ENCODE measurements at regions not wholly inside any gene's neighbourhood (a gene's known extent, or its start where the extent isn't known, plus 50 kb on each side); places are given as distances from the start of the nearest gene placed in this dataset.

DNA sequence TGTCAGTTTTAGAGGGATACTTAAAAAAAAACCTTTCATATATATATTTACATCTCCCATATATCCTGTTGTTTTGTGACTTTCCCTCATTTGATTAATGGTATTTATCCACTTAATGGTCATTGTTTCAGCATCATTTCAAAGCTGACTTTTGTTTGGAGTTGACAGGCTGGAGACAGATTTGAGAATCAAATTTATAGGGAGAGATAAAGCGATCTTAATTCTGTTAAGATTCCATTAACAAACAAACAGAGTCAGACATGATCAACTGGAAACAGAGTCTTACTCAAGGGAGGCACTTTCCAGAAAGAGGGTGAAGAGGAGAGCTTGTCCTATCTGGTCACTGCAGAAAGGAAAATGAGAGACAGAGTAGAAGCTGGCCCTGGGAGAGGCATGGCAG, 283.4 kb downstream of the TTLL7 start:
- intact Hi-C loops (cut with DNase I; ENCODE audit: low total_unique reads): no loop called here
- no peak for DNase-seq
- Histone ChIP-seq H3K27me3 (no peaks in the 10 kb centered on the region), H3K4me3 (no peak overlapping the region), H3K27ac (no peak overlapping the region), H3K4me1 (no peaks in the 10 kb centered on the region), H3K36me3 (no peaks in the 10 kb centered on the region), H3K9me3 (no peaks in the 10 kb centered on the region)
- WGBS, 5 donors: 73 to 95% (median 90%) methylated on average over 1 of the region's 1 CpG
- TF ChIP-seq POLR2AphosphoS5 (IDR thresholded peaks at IDR 0.05) (no peak), EP300 (IDR thresholded peaks at IDR 0.05) (no peak), POLR2A (IDR thresholded peaks at IDR 0.05) (no peak)
- TF ChIP-seq, protein P1, sequence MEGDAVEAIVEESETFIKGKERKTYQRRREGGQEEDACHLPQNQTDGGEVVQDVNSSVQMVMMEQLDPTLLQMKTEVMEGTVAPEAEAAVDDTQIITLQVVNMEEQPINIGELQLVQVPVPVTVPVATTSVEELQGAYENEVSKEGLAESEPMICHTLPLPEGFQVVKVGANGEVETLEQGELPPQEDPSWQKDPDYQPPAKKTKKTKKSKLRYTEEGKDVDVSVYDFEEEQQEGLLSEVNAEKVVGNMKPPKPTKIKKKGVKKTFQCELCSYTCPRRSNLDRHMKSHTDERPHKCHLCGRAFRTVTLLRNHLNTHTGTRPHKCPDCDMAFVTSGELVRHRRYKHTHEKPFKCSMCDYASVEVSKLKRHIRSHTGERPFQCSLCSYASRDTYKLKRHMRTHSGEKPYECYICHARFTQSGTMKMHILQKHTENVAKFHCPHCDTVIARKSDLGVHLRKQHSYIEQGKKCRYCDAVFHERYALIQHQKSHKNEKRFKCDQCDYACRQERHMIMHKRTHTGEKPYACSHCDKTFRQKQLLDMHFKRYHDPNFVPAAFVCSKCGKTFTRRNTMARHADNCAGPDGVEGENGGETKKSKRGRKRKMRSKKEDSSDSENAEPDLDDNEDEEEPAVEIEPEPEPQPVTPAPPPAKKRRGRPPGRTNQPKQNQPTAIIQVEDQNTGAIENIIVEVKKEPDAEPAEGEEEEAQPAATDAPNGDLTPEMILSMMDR (IDR thresholded peaks at IDR 0.05): no peak

GRCh38 chr1:83709662-83710061, 289.3 kb downstream of the TTLL7 start:
- no peak for TF ChIP-seq EP300 (IDR thresholded peaks at IDR 0.05)
- no peak for TF ChIP-seq POLR2A (IDR thresholded peaks at IDR 0.05)
- TF ChIP-seq, protein P1 (IDR thresholded peaks at IDR 0.05): no peak
- no peak for TF ChIP-seq POLR2AphosphoS5 (IDR thresholded peaks at IDR 0.05)

DNA sequence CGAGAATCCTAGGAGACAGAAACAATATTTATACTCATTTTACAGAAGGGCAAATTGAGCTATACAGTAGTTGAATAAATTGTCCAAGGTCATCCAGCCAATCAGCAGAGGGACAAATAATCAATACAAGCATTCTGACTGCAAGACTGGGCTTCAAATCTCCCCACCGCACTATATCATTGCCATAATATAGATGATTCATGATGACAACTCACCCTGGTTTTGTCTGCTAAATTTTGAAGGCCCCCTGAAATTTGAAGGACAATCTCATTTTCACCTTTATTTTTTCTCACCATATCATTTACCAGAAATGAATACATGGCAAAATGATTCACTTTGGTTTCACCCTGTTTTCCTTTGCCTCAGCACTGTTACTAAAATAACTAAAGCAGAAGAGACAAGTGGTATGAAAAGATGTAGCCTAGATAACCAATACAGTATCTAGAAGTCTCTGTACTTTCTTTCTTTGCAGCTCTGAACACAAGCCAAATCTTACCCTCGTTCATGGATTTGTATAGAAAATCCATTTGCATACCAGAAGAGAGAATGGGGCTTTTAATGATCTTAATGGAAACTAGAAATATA, 292.5 kb downstream of the TTLL7 start:
- TF ChIP-seq, protein P1 (IDR thresholded peaks at IDR 0.05): no peak
- no peak for TF ChIP-seq POLR2A (IDR thresholded peaks at IDR 0.05)
- intact Hi-C loops (cut with DNase I; ENCODE audit: low total_unique reads): no loop called here
- H3K4me3 ChIP-seq: no peak overlapping the region
- H3K9me3 ChIP-seq: no peaks in the 10 kb centered on the region
- no peak overlapping the region for H3K27ac ChIP-seq
- no peak for DNase-seq
- no peaks in the 10 kb centered on the region for H3K36me3 ChIP-seq
- H3K4me1 ChIP-seq: no peaks in the 10 kb centered on the region
- WGBS, 5 donors: 70 to 77% (median 75%) methylated on average over 3 of the region's 3 CpGs
- no peaks in the 10 kb centered on the region for H3K27me3 ChIP-seq

More at GRCh38 chr1:83709662-83710061, 289.3 kb downstream of the TTLL7 start:
- Histone ChIP-seq H3K9me3 (no peaks in the 10 kb centered on the region), H3K36me3 (no peaks in the 10 kb centered on the region), H3K4me3 (no peak overlapping the region), H3K4me1 (no peaks in the 10 kb centered on the region), H3K27ac (no peak overlapping the region), H3K27me3 (no peaks in the 10 kb centered on the region)
- DNase-seq: no peak
- 79 to 95% (median 91%) methylated on average over 1 of the region's 1 CpG for WGBS, 5 donors
- intact Hi-C loops (cut with DNase I; ENCODE audit: low total_unique reads): no loop called here

- H3K4me1 ChIP-seq: no peaks in the 10 kb centered on the region
- no peaks in the 10 kb centered on the region for H3K9me3 ChIP-seq
- WGBS, 5 donors: 77 to 88% (median 78%) methylated on average over 1 of the region's 1 CpG
- intact Hi-C loops (cut with DNase I; ENCODE audit: low total_unique reads): no loop called here
- no peaks in the 10 kb centered on the region for H3K27me3 ChIP-seq
- H3K36me3 ChIP-seq: no peaks in the 10 kb centered on the region
- no peak for DNase-seq
- TF ChIP-seq EP300 (IDR thresholded peaks at IDR 0.05): no peak
- TF ChIP-seq, protein P1 (IDR thresholded peaks at IDR 0.05): no peak
- no peak for TF ChIP-seq POLR2A (IDR thresholded peaks at IDR 0.05)
- TF ChIP-seq POLR2AphosphoS5 (IDR thresholded peaks at IDR 0.05): no peak
- no peak overlapping the region for H3K27ac ChIP-seq
- H3K4me3 ChIP-seq: no peak overlapping the region
Measured at GRCh38 chr1:83705091-83705490, 293.8 kb downstream of the TTLL7 start.

Measured in stomach (tissue), 8 donors.